Anterior cingulate cortex (tissue), 58 donors: ENCODE measurements at regions not wholly inside any gene's neighbourhood (a gene's known extent, or its start where the extent isn't known, plus 50 kb on each side); places are given as distances from the start of the nearest gene placed in this dataset.

Experiments
- DNase-seq, 58 donors: peaks; one replicate each; lab custom pipeline; 2025; lab: John Stamatoyannopoulos, UW

- no peak for DNase-seq
Measured at GRCh38 chr6:141598487-141598886, 534.2 kb upstream of the GJE1 start.

GRCh38 chr6:141594874-141595273, 537.9 kb upstream of the GJE1 start:
- DNase-seq = no peak

GRCh38 chr6:141593311-141593710, 539.4 kb upstream of the GJE1 start:
- no peak for DNase-seq

DNA sequence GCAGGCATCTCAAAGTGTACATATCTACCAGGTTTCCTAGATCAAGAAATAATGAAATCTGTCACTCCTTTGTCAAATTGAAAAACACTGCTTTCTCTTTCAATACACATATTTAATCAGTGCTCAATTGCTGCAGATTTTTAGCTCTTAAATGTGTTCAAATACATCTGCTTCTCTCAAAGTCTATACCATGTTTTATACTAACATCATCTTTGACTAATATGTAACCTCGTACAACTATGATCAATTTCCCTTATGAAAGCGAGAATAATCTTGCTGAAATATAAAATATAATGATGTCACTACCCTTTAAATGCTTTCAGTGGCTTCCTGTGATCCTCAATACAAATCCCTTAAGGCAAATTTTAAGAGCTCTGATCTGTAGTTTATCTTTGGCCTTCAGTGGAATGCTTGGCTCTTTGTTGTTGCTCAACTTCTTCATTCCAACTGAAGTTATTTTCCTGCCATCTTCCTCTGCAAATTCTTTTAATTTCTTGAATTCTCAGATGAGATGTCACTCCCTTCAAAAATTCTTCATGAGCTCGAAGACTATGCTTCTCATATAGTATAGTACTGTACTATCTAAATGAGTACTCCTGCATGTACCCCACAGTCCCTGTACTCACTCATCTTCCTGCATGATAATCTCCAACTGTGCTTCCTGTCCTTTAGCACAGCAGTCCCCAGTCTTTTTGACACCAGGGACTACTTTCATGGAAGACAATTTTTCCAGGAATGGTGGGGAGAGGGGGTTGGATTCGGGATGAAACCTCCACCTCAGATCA, 545.1 kb upstream of the GJE1 start:
- no peak for DNase-seq

DNA sequence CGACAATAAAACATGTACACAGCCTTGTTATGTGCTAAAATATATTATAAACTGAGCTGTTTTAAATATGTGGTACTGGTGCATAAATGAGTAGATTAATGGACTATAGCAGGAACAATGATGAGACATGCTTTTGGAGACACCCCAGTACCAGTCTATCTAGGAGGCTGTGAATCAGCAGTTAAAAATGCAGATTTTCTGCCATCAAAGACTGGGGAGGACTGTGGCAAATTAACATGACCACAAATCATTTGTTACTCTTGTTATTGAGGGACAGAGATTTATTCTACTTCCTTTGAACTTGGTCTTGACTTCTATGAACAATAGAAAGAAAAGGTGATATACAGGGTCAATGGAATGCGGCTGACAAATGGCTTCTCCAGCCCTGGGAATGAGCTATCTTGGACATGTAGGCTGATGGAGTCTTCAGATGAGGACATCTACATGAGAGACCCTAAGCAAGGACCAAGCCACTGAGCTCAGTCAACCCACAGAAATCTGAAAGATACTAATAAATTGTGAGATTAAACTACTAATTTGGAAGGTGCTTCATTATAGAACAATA, 551.7 kb upstream of the GJE1 start:
- DNase-seq = no peak

- DNase-seq = no peak
Measured at GRCh38 chr6:141580131-141580530, 552.6 kb upstream of the GJE1 start.

- no peak for DNase-seq
Measured at GRCh38 chr6:141576751-141577150, 556.0 kb upstream of the GJE1 start.

DNA sequence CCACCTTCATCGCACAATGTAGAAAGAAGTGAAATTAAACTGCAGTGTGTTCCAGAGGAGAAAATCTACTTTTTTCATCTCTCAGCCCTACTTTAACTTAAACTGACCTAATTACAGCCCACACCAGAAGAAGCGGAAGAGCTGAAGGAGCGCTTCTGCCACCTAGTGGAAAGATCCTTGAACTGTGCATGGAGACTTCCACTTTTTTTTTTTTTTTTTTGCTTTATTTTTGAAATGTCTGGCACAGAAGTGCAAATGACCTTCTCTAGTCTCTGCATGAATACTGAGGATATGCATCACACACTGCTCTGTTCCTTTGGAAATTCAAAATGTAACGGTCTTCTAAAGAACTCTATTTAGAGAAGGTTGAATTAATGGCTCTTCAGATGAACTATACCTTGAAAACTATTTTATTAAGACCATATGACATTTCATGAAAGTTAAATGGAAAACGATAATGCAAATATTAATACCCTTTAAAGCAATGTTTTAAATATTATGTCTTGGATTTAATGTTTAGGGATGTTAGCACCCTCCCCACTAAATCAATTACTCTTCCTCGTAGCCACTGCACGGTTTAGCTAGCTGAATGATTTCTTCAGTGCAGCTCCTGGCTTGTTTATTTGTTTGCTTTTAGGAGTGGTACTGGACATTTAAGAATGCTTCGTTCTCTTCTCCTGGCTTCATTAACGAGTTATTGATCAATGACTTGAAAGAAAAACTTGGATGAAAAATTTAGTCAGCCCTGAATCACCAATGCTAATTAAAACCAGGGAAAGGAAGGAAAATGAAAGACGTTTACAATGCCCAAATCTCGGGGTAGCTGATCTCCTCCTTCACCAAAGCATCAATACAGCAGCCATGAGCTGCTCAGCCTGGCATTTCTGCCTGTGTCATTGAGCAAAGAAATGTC, 569.6 kb upstream of the GJE1 start:
- DNase-seq = peak in 26 of 58 donors; percentile 1 to 53 (median 11)

DNA sequence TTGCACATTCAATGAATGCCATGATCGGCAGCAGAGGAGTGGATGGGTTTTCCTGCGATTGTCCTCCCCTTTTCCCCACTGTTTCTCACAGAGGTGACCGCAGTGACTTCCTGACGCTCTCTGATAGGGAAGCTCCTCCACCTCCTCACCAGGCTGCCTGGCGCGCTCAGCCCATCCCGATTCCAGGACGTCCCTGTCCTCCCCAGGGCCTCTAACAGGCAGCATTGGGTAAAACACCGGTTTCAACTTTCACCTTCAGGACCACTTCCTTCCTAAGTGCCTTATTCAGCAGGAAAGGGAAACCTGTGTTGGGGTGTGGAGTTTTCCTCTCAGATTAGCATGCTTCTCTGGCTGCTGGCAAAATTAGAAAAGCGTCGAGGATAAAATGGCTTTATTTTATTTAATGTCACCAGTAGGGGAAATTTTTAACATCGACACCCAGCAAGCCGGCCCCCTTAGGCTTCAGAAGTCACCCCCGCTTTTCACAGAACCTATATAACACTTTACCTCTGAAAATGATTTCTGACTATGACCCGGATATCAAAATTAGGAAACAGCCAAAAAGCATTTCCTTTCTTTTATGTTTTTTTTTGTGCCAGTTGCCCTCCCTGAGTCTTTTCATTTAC, 570.4 kb upstream of the GJE1 start:
- peak in 8 of 58 donors; percentile 1 to 7 (median 4) for DNase-seq

DNA sequence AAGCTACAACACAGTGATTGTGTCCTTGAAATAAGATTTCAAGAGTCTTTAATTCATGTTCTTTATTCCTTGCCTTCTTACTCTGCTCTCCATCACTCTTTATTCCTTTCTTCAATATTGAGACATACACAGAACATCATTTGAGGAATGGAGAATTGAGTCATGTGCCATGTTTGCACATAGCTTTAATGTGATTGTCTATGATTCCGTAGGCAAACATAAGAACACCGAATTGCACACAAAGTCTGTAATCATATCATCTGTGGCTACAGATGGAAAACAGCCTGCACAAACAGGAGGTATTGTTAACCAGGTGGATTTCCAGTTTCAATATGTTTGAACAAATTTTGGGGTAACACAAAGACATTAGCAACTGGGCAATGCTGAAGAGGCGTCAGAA, 571.6 kb upstream of the GJE1 start:
- no peak for DNase-seq

DNA sequence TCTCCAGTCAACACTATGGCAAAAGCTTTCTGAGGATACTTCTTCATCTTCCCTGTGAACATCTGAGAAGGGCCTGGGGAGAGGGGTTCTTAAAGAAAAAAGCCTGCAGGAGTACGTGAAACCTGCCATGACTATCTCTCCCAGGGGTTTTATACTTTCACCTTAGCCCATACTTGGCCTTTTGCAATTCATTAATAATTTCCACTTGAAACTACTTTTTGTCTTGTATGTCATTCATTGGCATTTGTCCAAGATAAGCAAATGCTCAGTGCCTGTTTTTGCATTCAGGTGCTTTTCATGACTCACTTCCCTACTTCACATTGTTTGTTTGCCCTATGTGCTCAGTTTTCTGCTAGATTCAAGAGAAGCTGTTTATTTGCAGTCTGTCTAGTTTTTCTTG, 580.3 kb upstream of the GJE1 start:
- DNase-seq = no peak

GRCh38 chr6:141552031-141552430, 580.7 kb upstream of the GJE1 start:
- DNase-seq = no peak

DNA sequence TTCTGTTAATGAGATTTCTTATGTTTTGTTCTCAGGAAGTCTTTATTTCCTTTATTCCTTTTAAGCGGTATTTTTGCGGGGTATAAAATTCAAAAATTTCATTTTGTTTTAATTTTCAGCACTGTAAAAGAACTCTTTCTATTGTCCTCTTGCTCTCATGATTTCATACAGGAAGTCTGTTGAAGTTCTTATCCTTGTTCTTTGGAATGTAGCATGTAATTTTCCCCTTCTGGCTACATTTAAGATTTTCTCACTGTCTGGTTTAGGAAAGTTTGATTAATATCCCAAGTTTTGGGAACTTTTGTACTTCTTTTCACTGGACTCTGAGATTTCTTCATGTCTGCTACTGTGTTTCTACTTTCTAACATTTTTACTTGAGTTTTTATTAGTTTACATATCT, 581.4 kb upstream of the GJE1 start:
- no peak for DNase-seq

- no peak for DNase-seq
Measured at GRCh38 chr6:141550471-141550870, 582.3 kb upstream of the GJE1 start.

GRCh38 chr6:141548966-141549365, 583.8 kb upstream of the GJE1 start:
- no peak for DNase-seq

GRCh38 chr6:141541581-141542324, 591.0 kb upstream of the GJE1 start:
- DNase-seq = no peak

DNA sequence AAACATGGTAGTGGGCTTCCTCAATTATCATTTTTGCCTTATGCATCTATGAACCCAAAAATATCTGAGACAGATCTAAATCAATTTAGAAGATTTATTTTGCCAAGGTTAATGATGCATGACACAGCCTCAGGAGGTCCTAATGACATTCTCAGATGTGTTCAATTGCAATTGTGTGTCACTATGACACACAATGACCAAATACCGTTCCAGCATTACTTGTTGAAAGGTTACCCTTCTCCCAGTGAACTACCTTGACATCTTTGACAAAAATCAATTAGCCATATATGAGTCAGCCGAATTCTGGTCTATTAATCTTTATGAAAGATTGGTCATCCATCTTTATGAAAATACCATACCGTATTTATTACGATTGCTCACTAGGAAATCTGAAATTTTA, 592.5 kb upstream of the GJE1 start:
- DNase-seq = no peak

DNA sequence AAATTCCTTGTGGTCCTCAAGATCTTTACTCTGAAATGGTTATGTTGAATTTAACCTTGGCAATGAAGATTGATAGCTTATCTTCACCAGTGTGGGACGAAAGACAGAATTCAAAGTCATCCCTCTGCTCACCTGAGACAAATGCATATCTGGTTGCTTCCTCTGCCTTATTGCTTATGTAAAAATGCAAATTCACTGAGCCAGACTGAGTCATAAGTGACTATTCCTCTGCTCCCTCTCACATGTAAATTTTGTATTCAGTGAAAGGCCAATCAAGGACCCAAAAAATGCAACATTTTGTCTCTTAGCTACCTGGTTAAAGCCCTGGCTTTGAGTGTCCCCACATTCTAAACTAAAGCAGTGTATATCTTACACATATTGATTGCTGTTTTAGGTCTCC, 593.1 kb upstream of the GJE1 start:
- DNase-seq = no peak

DNA sequence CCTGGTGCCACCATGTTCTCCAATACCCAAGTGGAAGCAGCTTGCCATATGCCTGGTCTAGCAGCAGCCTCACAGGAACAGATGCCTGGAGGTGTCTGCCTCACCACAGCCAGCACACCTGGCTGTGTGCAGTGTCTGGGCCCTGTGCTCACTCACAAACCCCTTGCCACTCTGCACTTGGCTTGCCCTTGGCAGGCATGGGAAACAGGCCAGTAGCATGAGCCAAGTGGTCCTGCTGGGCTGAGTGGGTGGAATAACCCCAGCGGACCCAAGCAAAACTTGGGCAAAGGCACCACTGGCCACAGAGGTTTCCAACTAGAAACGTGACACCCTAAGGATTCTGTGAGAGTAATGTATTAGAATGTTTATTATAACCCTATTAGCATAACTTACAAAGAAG, 600.5 kb upstream of the GJE1 start:
- DNase-seq = no peak

DNA sequence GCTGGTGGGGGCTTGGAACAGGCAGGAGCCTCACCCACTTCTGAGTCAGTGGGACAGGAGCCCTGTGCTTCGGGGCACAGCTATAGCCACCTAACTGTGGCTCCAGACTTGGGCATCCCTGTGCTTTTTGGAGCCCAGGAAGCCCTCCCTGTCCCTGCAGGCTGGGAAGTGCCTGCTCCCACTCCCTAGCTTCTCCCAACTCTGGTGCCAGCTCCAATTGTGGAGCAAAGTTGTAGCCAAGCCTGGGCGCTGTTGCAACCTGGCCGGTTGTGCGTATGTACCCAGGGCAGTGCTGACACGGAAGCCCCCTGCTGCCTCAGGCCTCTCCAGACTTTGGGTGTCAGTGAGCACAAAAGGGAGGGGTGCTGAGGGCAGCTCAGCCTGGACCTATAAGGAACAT, 601.7 kb upstream of the GJE1 start:
- DNase-seq = no peak
